Smooth muscle cell (in vitro differentiated cells): ENCODE measurements at regions not wholly inside any gene's neighbourhood (a gene's known extent, or its start where the extent isn't known, plus 50 kb on each side); places are given as distances from the start of the nearest gene placed in this dataset.
A peak's percentile ranks its signal among the peaks of the same experiment; 100 is the strongest.

Experiments used
- DNase-seq: peaks from one replicate; lab custom pipeline; 2025; ENCODE audit not compliant: unreplicated experiment; lab: John Stamatoyannopoulos, UW
- H2AFZ ChIP-seq: fragments of 200-600 bp; sonication (generic); 2 replicates; pipeline ENCODE4 v1.6.0; 2016; ENCODE audit warnings: antibody characterized with exemption, low read depth, mild to moderate bottlenecking
- H3F3A ChIP-seq: fragments of 200-600 bp; sonication (generic); 2 replicates; pipeline ENCODE4 v1.6.0; 2017; ENCODE audit warnings: antibody characterized with exemption, low read depth
- H3K27ac ChIP-seq: fragments of 200-600 bp; sonication (generic); 2 replicates; pipeline ENCODE4 v1.5.1; 2016; ENCODE audit warnings: low read depth, mild to moderate bottlenecking
- H3K27me3 ChIP-seq: fragments of 200-600 bp; sonication (generic); 2 replicates; pipeline ENCODE4 v1.6.1; 2016; ENCODE audit warnings: low read depth, mild to moderate bottlenecking
- H3K36me3 ChIP-seq: fragments of 200-600 bp; sonication (generic); 2 replicates; pipeline ENCODE4 v1.5.1; 2016; ENCODE audit warnings: low read depth
- H3K4me1 ChIP-seq: fragments of 200-600 bp; sonication (generic); 2 replicates; pipeline ENCODE4 v1.5.1; 2016; ENCODE audit warnings: low read depth
- H3K4me2 ChIP-seq: fragments of 200-600 bp; sonication (generic); 2 replicates; pipeline ENCODE4 v1.6.0; 2016; ENCODE audit warnings: mild to moderate bottlenecking
- H3K4me3 ChIP-seq: fragments of 200-600 bp; sonication (generic); 2 replicates; pipeline ENCODE4 v1.5.1; 2016; ENCODE audit warnings: mild to moderate bottlenecking
- H3K79me2 ChIP-seq: fragments of 200-600 bp; sonication (generic); 2 replicates; pipeline ENCODE4 v1.6.0; 2016; ENCODE audit warnings: low read depth, mild to moderate bottlenecking
- H3K9ac ChIP-seq: fragments of 200-600 bp; sonication (generic); 2 replicates; pipeline ENCODE4 v1.6.0; 2016; ENCODE audit warnings: low read depth
- H3K9me3 ChIP-seq: fragments of 200-600 bp; sonication (generic); replicated peaks from 2 replicates; pipeline ENCODE4 v1.5.1; 2016; ENCODE audit warnings: low read depth
- H4K20me1 ChIP-seq: fragments of 200-600 bp; sonication (generic); 2 replicates; pipeline ENCODE4 v1.6.0; 2016; ENCODE audit warnings: low read depth
- CTCF ChIP-seq: fragments of 200-600 bp; sonication (generic); IDR thresholded peaks from 2 replicates; pipeline ENCODE4 v1.5.1; 2017; ENCODE audit warnings: borderline replicate concordance, mild to moderate bottlenecking, antibody characterized with exemption; ENCODE audit not compliant: insufficient read depth, poor library complexity, severe bottlenecking
- WGBS: methylation state at CpG from one replicate; pipeline ENCODE4 v1.1.7; 2016; ENCODE audit warnings: low lambda C conversion rate; 5-methylcytosine and 5-hydroxymethylcytosine counted together

- TF ChIP-seq CTCF, result no peak
- peaks cover 4% of the 10 kb centered on the region for H3K4me1 ChIP-seq
- H3K27me3 ChIP-seq, result no peaks in the 10 kb centered on the region
- H3K4me3 ChIP-seq, result no peak overlapping the region
- H4K20me1 ChIP-seq, result no peaks in the 10 kb centered on the region
- H3F3A ChIP-seq, result peaks cover 9% of the 10 kb centered on the region
- no peak for DNase-seq
- no peak overlapping the region for H3K27ac ChIP-seq
- WGBS, result 60% methylated on average over 9 of the region's 9 CpGs
- no peaks in the 10 kb centered on the region for H3K36me3 ChIP-seq
- no peaks in the 10 kb centered on the region for H3K79me2 ChIP-seq
- no peaks in the 10 kb centered on the region for H3K9me3 ChIP-seq
- H2AFZ ChIP-seq, result no peak overlapping the region
- H3K9ac ChIP-seq, result no peak overlapping the region
- H3K4me2 ChIP-seq, result peak overlapping the region; percentile 46
Observed at GRCh38 chr9:87382900-87383299, 114.8 kb upstream of the DAPK1 start.

- no peaks in the 10 kb centered on the region for H3K9me3 ChIP-seq
- H3K4me3 ChIP-seq, result no peak overlapping the region
- H3K79me2 ChIP-seq, result no peaks in the 10 kb centered on the region
- H2AFZ ChIP-seq, result no peak overlapping the region
- H4K20me1 ChIP-seq, result no peaks in the 10 kb centered on the region
- H3F3A ChIP-seq, result peaks cover 9% of the 10 kb centered on the region
- DNase-seq, result no peak
- H3K27me3 ChIP-seq, result no peaks in the 10 kb centered on the region
- no peak overlapping the region for H3K9ac ChIP-seq
- no peaks in the 10 kb centered on the region for H3K36me3 ChIP-seq
- no peak overlapping the region for H3K4me2 ChIP-seq
- 93% methylated on average over 7 of the region's 7 CpGs for WGBS
- peaks cover 4% of the 10 kb centered on the region for H3K4me1 ChIP-seq
- TF ChIP-seq CTCF, result no peak
- no peak overlapping the region for H3K27ac ChIP-seq
Observed at GRCh38 chr9:87383344-87384150, 114.1 kb upstream of the DAPK1 start.

GRCh38 chr9:87386490-87387025 is 111.1 kb upstream of the DAPK1 start:
- peaks cover 4% of the 10 kb centered on the region for H3K4me1 ChIP-seq
- H3K9ac ChIP-seq, result no peak overlapping the region
- H3F3A ChIP-seq, result peaks cover 9% of the 10 kb centered on the region
- H3K4me2 ChIP-seq, result no peak overlapping the region
- WGBS, result 72% methylated on average over 2 of the region's 2 CpGs
- H3K9me3 ChIP-seq, result no peaks in the 10 kb centered on the region
- no peak for TF ChIP-seq CTCF
- no peaks in the 10 kb centered on the region for H3K36me3 ChIP-seq
- no peaks in the 10 kb centered on the region for H4K20me1 ChIP-seq
- no peak overlapping the region for H3K27ac ChIP-seq
- no peak for DNase-seq
- no peaks in the 10 kb centered on the region for H3K27me3 ChIP-seq
- no peak overlapping the region for H2AFZ ChIP-seq
- H3K4me3 ChIP-seq, result no peak overlapping the region
- no peaks in the 10 kb centered on the region for H3K79me2 ChIP-seq
